Mesenchymal stem cell (in vitro differentiated cells and primary cell): ENCODE measurements at regions not wholly inside any gene's neighbourhood (a gene's known extent, or its start where the extent isn't known, plus 50 kb on each side); places are given as distances from the start of the nearest gene placed in this dataset.

ENCODE experiments used
- DNase-seq: peaks from one replicate; pipeline ENCODE4 v3.0.0-alpha.2; 2013
- H2AFZ ChIP-seq: one replicate; pipeline ENCODE4 v1.6.1; 2013; ENCODE audit warnings: low read depth, mild to moderate bottlenecking, control low read depth, inconsistent platforms, low read length, moderate library complexity
- H2AK5ac ChIP-seq: 2 replicates; pipeline ENCODE4 v1.6.1; 2013; ENCODE audit warnings: low read length, moderate library complexity, mild to moderate bottlenecking, inconsistent platforms; ENCODE audit not compliant: severe bottlenecking
- H2BK120ac ChIP-seq: one replicate; pipeline ENCODE4 v1.6.1; 2013; ENCODE audit warnings: low read depth, mild to moderate bottlenecking, inconsistent platforms, low read length, moderate library complexity
- H2BK12ac ChIP-seq, 2 experiments: one replicate each; pipeline ENCODE4 v1.6.1; 2013; ENCODE audit warnings: inconsistent platforms in 2 of 2, low read length in 2 of 2, mild to moderate bottlenecking in 2 of 2, moderate library complexity in 2 of 2, control low read depth in 1 of 2
- H2BK15ac ChIP-seq: one replicate; pipeline ENCODE4 v1.6.1; 2013; ENCODE audit warnings: mild to moderate bottlenecking, low read depth, inconsistent platforms; ENCODE audit not compliant: poor library complexity, severe bottlenecking
- H2BK5ac ChIP-seq: 2 replicates; pipeline ENCODE4 v1.6.1; 2013; ENCODE audit warnings: low read depth, mild to moderate bottlenecking, low read length, control low read depth, inconsistent platforms; ENCODE audit not compliant: poor library complexity, severe bottlenecking
- H3K14ac ChIP-seq, 2 experiments: one replicate each; pipeline ENCODE4 v1.6.1; 2013; ENCODE audit warnings: inconsistent platforms in 2 of 2, low read length in 2 of 2, control low read depth in 1 of 2, mild to moderate bottlenecking in 1 of 2, moderate library complexity in 1 of 2
- H3K18ac ChIP-seq, 2 experiments: one replicate each; pipeline ENCODE4 v1.6.1; 2013; ENCODE audit warnings: inconsistent platforms in 2 of 2, low read length in 2 of 2, control low read depth in 1 of 2, low read depth in 1 of 2, mild to moderate bottlenecking in 1 of 2
- H3K23ac ChIP-seq, 2 experiments: one replicate each; pipeline ENCODE4 v1.6.1; 2013; ENCODE audit warnings: inconsistent platforms in 2 of 2, low read length in 2 of 2, mild to moderate bottlenecking in 2 of 2, moderate library complexity in 2 of 2, control low read depth in 1 of 2
- H3K27ac ChIP-seq: 2 replicates; pipeline ENCODE4 v1.5.1; 2013; ENCODE audit warnings: mild to moderate bottlenecking, moderate library complexity, low read length, control low read depth, inconsistent platforms; ENCODE audit not compliant: poor library complexity, severe bottlenecking
- H3K27me3 ChIP-seq, 2 experiments: 2 replicates each; pipeline versions ENCODE4 v1.6.1 to v1.7.0; 2013; ENCODE audit warnings: low read length in 2 of 2, mild to moderate bottlenecking in 2 of 2, moderate library complexity in 2 of 2, control low read depth in 1 of 2, inconsistent platforms in 1 of 2; ENCODE audit not compliant: control insufficient read depth in 1 of 2, insufficient read depth in 1 of 2
- H3K36me3 ChIP-seq, 2 experiments: 2 replicates each; pipeline versions ENCODE4 v1.6.1 to v1.7.0; 2013; ENCODE audit warnings: low read length in 2 of 2, control low read depth in 1 of 2, inconsistent platforms in 1 of 2, low read depth in 1 of 2, mild to moderate bottlenecking in 1 of 2; ENCODE audit not compliant: insufficient read depth in 2 of 2, control insufficient read depth in 1 of 2
- H3K4ac ChIP-seq, 2 experiments: one replicate each; pipeline ENCODE4 v1.6.1; 2013; ENCODE audit warnings: inconsistent platforms in 2 of 2, low read length in 2 of 2, mild to moderate bottlenecking in 2 of 2, moderate library complexity in 2 of 2, control low read depth in 1 of 2, low read depth in 1 of 2
- H3K4me1 ChIP-seq: 2 replicates; pipeline ENCODE4 v1.6.1; 2013; ENCODE audit warnings: low read depth, low read length, control low read depth; ENCODE audit not compliant: control insufficient read depth, insufficient read depth
- H3K4me2 ChIP-seq: 2 replicates; pipeline ENCODE4 v1.6.1; 2013; ENCODE audit warnings: low read length, mild to moderate bottlenecking, inconsistent platforms; ENCODE audit not compliant: poor library complexity, severe bottlenecking
- H3K4me3 ChIP-seq, 2 experiments: 2 replicates each; pipeline versions ENCODE4 v1.5.1 to v1.7.0; 2013; ENCODE audit warnings: low read length in 2 of 2, mild to moderate bottlenecking in 2 of 2, control low read depth in 1 of 2, low read depth in 1 of 2; ENCODE audit not compliant: insufficient read depth in 1 of 2
- H3K79me1 ChIP-seq: replicated peaks from 2 replicates; pipeline ENCODE4 v1.6.1; 2013; ENCODE audit warnings: mild to moderate bottlenecking, control low read depth, low read length, inconsistent platforms; ENCODE audit not compliant: poor library complexity, severe bottlenecking
- H3K9ac ChIP-seq: 2 replicates; pipeline ENCODE4 v1.7.0; 2013; ENCODE audit warnings: mild to moderate bottlenecking, low read length, moderate library complexity
- H3K9me3 ChIP-seq: 2 replicates; pipeline ENCODE4 v1.7.0; 2013; ENCODE audit warnings: mild to moderate bottlenecking, low read length; ENCODE audit not compliant: control insufficient read depth
- H4K8ac ChIP-seq: one replicate; pipeline ENCODE4 v1.6.1; 2013; ENCODE audit warnings: inconsistent platforms, mild to moderate bottlenecking, low read length, moderate library complexity
- H4K91ac ChIP-seq: one replicate; pipeline ENCODE4 v1.6.1; 2013; ENCODE audit warnings: mild to moderate bottlenecking, low read length, inconsistent platforms
- WGBS: methylation state at CpG from one replicate; pipeline ENCODE4 v1.1.7; 2013; ENCODE audit warnings: mixed read lengths; 5-methylcytosine and 5-hydroxymethylcytosine counted together

- Histone ChIP-seq H2BK15ac (no peak overlapping the region), H3K4me2 (no peak overlapping the region), H3K9ac (no peak overlapping the region), H2BK120ac (no peak overlapping the region), H2BK12ac (no peak overlapping the region), H3K4me1 (no peaks in the 10 kb centered on the region), H3K23ac (no peak overlapping the region), H3K4me3 (no peak overlapping the region), H4K8ac (no peak overlapping the region), H3K14ac (no peak overlapping the region), H2AK5ac (no peak overlapping the region), H3K27ac (no peak overlapping the region), H3K9me3 (no peaks in the 10 kb centered on the region), H3K79me1 (no peaks in the 10 kb centered on the region), H3K36me3 (no peaks in the 10 kb centered on the region), H3K27me3 (peaks cover 8 to 33% of the 10 kb centered on the region in 2 experiments), H2AFZ (no peak overlapping the region), H3K18ac (no peak overlapping the region), H3K4ac (no peak overlapping the region), H2BK5ac (peak overlapping the region; percentile 32), H4K91ac (no peak overlapping the region)
- 77% methylated on average over 8 of the region's 11 CpGs for WGBS
- DNase-seq, result no peak
Measured at GRCh38 chr2:241924069-241924908, 54.8 kb downstream of the RTP5 start.

- Histone ChIP-seq H3K14ac (no peak overlapping the region), H4K91ac (no peak overlapping the region), H3K36me3 (no peaks in the 10 kb centered on the region), H4K8ac (no peak overlapping the region), H3K4me1 (no peaks in the 10 kb centered on the region), H2AK5ac (no peak overlapping the region), H3K9ac (no peak overlapping the region), H3K27ac (no peak overlapping the region), H3K27me3 (peaks cover 8 to 33% of the 10 kb centered on the region in 2 experiments), H3K4me2 (no peak overlapping the region), H2BK15ac (no peak overlapping the region), H3K9me3 (no peaks in the 10 kb centered on the region), H2BK120ac (no peak overlapping the region), H2BK5ac (peak overlapping the region; percentile 32), H3K23ac (no peak overlapping the region), H2BK12ac (no peak overlapping the region), H2AFZ (no peak overlapping the region), H3K18ac (no peak overlapping the region), H3K79me1 (no peaks in the 10 kb centered on the region), H3K4me3 (no peak overlapping the region), H3K4ac (no peak overlapping the region)
- 92% methylated on average over 7 of the region's 7 CpGs for WGBS
- DNase-seq, result no peak
Measured at GRCh38 chr2:241924909-241925250, 55.4 kb downstream of the RTP5 start.

GRCh38 chr2:241925277-241925676 lies 55.7 kb downstream of the RTP5 start:
- Histone ChIP-seq H3K4me2 (no peak overlapping the region), H2BK5ac (no peak overlapping the region), H2AFZ (no peak overlapping the region), H3K23ac (no peak overlapping the region), H3K4ac (no peak overlapping the region), H2BK15ac (no peak overlapping the region), H2BK12ac (no peak overlapping the region), H3K18ac (no peak overlapping the region), H3K79me1 (no peaks in the 10 kb centered on the region), H2BK120ac (no peak overlapping the region), H3K36me3 (no peaks in the 10 kb centered on the region), H3K9me3 (no peaks in the 10 kb centered on the region), H3K9ac (no peak overlapping the region), H2AK5ac (no peak overlapping the region), H3K4me1 (no peaks in the 10 kb centered on the region), H3K27ac (no peak overlapping the region), H3K14ac (no peak overlapping the region), H3K4me3 (no peak overlapping the region), H4K91ac (no peak overlapping the region), H3K27me3 (peaks cover 8 to 33% of the 10 kb centered on the region in 2 experiments), H4K8ac (no peak overlapping the region)
- no peak for DNase-seq
- 87% methylated on average over 15 of the region's 15 CpGs for WGBS

- no peak overlapping the region for H4K8ac ChIP-seq
- H2AFZ ChIP-seq, result peak overlapping the region; percentile 4
- H3K4me3 ChIP-seq, result no peak overlapping the region
- no peak for DNase-seq
- no peak overlapping the region for H2BK5ac ChIP-seq
- no peak overlapping the region for H3K4ac ChIP-seq
- H2BK15ac ChIP-seq, result no peak overlapping the region
- H3K36me3 ChIP-seq, result no peaks in the 10 kb centered on the region
- no peak overlapping the region for H2BK12ac ChIP-seq
- H3K14ac ChIP-seq, result peak overlapping the region in 1 of 2 experiments; percentile 20
- H3K9me3 ChIP-seq, result no peaks in the 10 kb centered on the region
- H2BK120ac ChIP-seq, result no peak overlapping the region
- H3K4me1 ChIP-seq, result no peaks in the 10 kb centered on the region
- peak overlapping the region in 1 of 2 experiments; percentile 12 for H3K18ac ChIP-seq
- peaks cover 8 to 33% of the 10 kb centered on the region in 2 experiments for H3K27me3 ChIP-seq
- no peak overlapping the region for H3K4me2 ChIP-seq
- no peak overlapping the region for H3K9ac ChIP-seq
- H3K79me1 ChIP-seq, result no peaks in the 10 kb centered on the region
- no peak overlapping the region for H3K23ac ChIP-seq
- no peak overlapping the region for H2AK5ac ChIP-seq
- H4K91ac ChIP-seq, result no peak overlapping the region
- H3K27ac ChIP-seq, result no peak overlapping the region
- 84% methylated on average over 20 of the region's 21 CpGs for WGBS
Measured at GRCh38 chr2:241925821-241926441, 56.4 kb downstream of the RTP5 start.
